ENCODE measurements at regions not wholly inside any gene's neighbourhood (a gene's known extent, or its start where the extent isn't known, plus 50 kb on each side); places are given as distances from the start of the nearest gene placed in this dataset.

DNA sequence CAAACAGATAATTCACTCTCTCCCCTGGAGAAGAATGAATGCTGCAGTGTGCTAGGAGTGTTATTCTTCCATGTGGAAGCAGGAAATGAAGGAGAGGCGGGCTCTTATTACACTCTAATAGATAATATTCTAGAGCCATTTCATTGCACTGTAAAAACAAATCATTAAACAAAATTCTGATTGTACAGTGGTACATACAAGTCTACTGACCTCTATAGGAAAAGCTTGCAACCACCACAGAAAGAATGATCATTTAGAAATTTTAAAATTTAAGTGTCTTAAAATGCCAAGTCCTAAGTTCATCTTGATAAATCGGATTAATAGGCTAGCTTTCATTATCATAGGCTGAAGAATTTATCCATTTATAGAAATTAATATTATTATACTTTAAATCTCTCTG lies 960.3 kb upstream of the LRRN3 start:
- no peak overlapping the region for H3K4me3 ChIP-seq (ENCODE audit: low read length)
- H3K27me3 ChIP-seq (ENCODE audit: control insufficient read depth, insufficient read depth, low read length), result no peaks in the 10 kb centered on the region
- no peaks in the 10 kb centered on the region for H3K4me1 ChIP-seq (ENCODE audit: control insufficient read depth, insufficient read depth, low read length)
- no peak overlapping the region for H3K27ac ChIP-seq (ENCODE audit: low read length)
- no peaks in the 10 kb centered on the region for H3K36me3 ChIP-seq (ENCODE audit: control insufficient read depth, insufficient read depth, low read length)
- no CpG with 5 or more reads among the region's 2 CpGs for WGBS (ENCODE audit: insufficient coverage, insufficient read length)
- H3K9me3 ChIP-seq (ENCODE audit: control insufficient read depth, insufficient read depth, low read length), result no peaks in the 10 kb centered on the region
- no peak for DNase-seq (ENCODE audit: low read depth, low spot score)

DNA sequence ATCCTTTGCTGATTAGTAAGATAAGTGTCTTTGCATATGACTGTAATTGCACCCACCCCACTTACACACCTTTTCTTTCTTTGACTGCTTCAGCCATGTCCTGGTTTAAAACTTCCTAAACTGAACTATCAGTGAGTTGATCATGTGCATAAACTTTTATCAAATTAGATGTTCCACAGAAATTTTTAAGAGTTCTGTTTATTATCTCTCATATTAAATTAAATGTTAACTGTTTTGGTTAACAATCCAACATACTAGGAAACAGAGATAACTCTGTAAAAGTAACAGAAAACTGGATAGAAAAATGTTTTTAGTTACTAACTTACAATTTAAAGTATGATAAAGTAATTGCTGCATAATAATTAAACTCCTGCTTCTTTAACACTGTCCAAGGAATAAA lies 959.6 kb upstream of the LRRN3 start:
- DNase-seq (ENCODE audit: low read depth, low spot score), result no peak
- Histone ChIP-seq H3K4me1 (ENCODE audit: control insufficient read depth, insufficient read depth, low read length) (no peaks in the 10 kb centered on the region), H3K4me3 (ENCODE audit: low read length) (no peak overlapping the region), H3K36me3 (ENCODE audit: control insufficient read depth, insufficient read depth, low read length) (no peaks in the 10 kb centered on the region), H3K9me3 (ENCODE audit: control insufficient read depth, insufficient read depth, low read length) (no peaks in the 10 kb centered on the region), H3K27me3 (ENCODE audit: control insufficient read depth, insufficient read depth, low read length) (no peaks in the 10 kb centered on the region), H3K27ac (ENCODE audit: low read length) (no peak overlapping the region)

DNA sequence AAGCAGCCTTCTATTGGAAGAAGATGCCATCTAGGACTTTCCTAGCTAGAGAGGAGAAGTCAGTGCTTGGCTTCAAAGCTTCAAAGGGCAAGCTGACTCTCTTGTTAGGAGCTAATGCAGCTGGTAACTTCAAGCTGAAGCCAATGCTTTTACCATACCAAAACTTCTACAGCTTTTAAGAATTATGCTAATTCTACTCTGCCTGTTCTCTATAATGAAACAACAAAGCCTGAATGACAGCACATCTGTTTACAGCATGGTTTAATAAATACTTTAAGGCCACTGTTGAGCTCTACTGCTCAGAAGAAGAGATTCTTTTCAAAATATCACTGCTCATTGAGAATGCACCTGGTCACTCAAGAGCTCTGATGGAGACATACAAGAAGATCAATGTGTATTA lies 951.9 kb upstream of the LRRN3 start:
- no peak overlapping the region for H3K27ac ChIP-seq (ENCODE audit: low read length)
- no peak for DNase-seq (ENCODE audit: low read depth, low spot score)
- no peaks in the 10 kb centered on the region for H3K9me3 ChIP-seq (ENCODE audit: control insufficient read depth, insufficient read depth, low read length)
- H3K4me3 ChIP-seq (ENCODE audit: low read length), result no peak overlapping the region
- no peaks in the 10 kb centered on the region for H3K27me3 ChIP-seq (ENCODE audit: control insufficient read depth, insufficient read depth, low read length)
- H3K36me3 ChIP-seq (ENCODE audit: control insufficient read depth, insufficient read depth, low read length), result no peaks in the 10 kb centered on the region
- H3K4me1 ChIP-seq (ENCODE audit: control insufficient read depth, insufficient read depth, low read length), result no peaks in the 10 kb centered on the region

DNA sequence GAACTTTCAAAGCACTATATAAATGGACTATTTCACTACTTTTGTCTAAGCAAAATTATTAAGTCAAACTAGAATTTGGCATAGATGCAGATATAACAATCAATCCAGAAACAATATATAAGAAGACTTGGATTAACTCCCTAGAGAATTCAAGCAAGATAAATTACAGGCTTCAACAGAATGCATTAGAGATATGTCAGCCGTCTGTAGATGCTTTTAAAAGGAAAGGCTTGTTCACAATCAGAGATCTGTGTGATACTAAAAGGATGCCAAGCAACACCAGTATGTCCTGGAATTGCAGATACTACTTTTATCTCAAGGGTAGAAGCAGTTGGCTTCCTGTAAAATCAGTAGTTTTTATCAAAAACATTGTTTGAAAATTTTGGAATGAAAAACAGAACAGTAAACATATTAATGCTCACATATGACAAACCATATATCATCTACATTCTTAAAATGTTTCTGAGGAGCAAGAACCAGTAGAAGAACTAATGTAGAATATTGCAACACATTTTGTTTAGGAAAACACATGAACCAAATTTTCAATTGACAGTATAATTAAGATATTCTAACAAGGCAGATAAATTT lies 947.9 kb upstream of the LRRN3 start:
- no peaks in the 10 kb centered on the region for H3K27me3 ChIP-seq (ENCODE audit: control insufficient read depth, insufficient read depth, low read length)

DNA sequence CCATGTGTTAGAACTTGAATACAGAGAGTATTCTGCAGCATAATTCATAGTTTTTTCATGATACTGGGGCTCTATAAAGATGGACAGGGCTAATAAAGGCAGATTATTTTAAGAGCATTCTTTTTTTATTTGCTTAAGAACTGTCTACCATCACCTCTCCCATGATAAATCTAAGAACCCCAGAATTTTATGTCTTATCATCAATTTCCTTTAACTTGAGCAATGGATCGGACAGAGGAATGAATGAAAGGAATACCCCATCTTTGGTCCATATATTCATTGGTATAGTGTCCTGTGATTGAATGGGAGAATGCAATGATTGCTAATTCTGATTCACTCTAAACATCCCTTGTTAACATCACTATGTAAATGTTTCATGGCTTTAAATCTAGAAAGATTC lies 946.3 kb upstream of the LRRN3 start:
- DNase-seq (ENCODE audit: low read depth, low spot score), result no peak
- WGBS (ENCODE audit: insufficient coverage, insufficient read length), result no CpG with 5 or more reads among the region's 1 CpG
- H3K27me3 ChIP-seq (ENCODE audit: control insufficient read depth, insufficient read depth, low read length), result no peaks in the 10 kb centered on the region
- 0 out of 2 replicates have a peak, but pooled peaks cover 1% of the 10 kb centered on the region for H3K9me3 ChIP-seq (ENCODE audit: control insufficient read depth, insufficient read depth, low read length)
- H3K4me1 ChIP-seq (ENCODE audit: control insufficient read depth, insufficient read depth, low read length), result no peaks in the 10 kb centered on the region
- H3K4me3 ChIP-seq (ENCODE audit: low read length), result no peak overlapping the region
- H3K36me3 ChIP-seq (ENCODE audit: control insufficient read depth, insufficient read depth, low read length), result no peaks in the 10 kb centered on the region
- H3K27ac ChIP-seq (ENCODE audit: low read length), result no peak overlapping the region

More for the DNA sequence above, 947.9 kb upstream of the LRRN3 start:
- WGBS (ENCODE audit: insufficient coverage, insufficient read length), result no CpG with 5 or more reads among the region's 1 CpG
- H3K27ac ChIP-seq (ENCODE audit: low read length), result no peak overlapping the region
- no peaks in the 10 kb centered on the region for H3K4me1 ChIP-seq (ENCODE audit: control insufficient read depth, insufficient read depth, low read length)
- DNase-seq (ENCODE audit: low read depth, low spot score), result no peak
- H3K4me3 ChIP-seq (ENCODE audit: low read length), result no peak overlapping the region
- H3K36me3 ChIP-seq (ENCODE audit: control insufficient read depth, insufficient read depth, low read length), result no peaks in the 10 kb centered on the region
- H3K9me3 ChIP-seq (ENCODE audit: control insufficient read depth, insufficient read depth, low read length), result no peaks in the 10 kb centered on the region

DNA sequence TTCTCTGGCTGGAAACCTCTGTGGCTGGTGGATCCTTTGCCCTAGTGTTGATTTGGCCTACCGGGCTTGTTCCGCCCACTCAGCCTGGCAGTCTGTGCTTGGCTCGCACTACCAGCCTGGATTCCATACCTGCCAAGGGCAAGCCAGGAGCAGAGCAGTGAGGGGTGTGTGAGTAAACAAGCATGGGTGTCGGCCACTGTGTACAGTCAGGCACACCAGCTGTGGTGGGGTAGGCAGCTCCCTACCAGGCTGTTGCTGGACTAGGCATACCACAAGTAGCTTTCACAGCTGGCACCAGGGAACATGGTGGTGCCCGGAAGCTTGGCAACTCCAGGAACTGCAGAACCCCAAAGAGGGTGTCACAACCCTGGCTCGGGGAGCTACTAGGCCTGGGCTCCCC lies 942.9 kb upstream of the LRRN3 start:
- Histone ChIP-seq H3K27me3 (ENCODE audit: control insufficient read depth, insufficient read depth, low read length) (no peaks in the 10 kb centered on the region), H3K36me3 (ENCODE audit: control insufficient read depth, insufficient read depth, low read length) (no peaks in the 10 kb centered on the region)
- no peak for DNase-seq (ENCODE audit: low read depth, low spot score)

DNA sequence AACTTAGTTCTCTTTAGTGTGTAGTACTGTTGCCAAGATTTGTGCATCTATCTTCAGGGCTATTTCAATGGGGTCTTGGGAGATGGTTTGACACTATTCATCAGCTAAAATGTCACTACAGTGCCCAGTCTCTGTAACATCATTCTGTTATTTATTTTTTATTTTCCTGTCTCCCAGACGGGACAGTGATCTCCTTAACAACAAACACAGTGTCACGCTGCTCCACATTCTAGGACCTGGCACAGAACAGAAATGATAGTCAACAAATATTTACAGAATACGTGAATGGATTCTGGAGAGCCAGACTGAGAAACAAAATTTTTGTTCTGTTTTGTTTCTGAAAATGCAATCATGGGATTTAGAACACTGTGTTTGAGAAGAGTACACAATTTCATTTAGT lies 937.7 kb upstream of the LRRN3 start:
- WGBS (ENCODE audit: insufficient coverage, insufficient read length), result no CpG with 5 or more reads among the region's 3 CpGs
- no peaks in the 10 kb centered on the region for H3K36me3 ChIP-seq (ENCODE audit: control insufficient read depth, insufficient read depth, low read length)
- no peak overlapping the region for H3K4me3 ChIP-seq (ENCODE audit: low read length)
- H3K27me3 ChIP-seq (ENCODE audit: control insufficient read depth, insufficient read depth, low read length), result no peaks in the 10 kb centered on the region
- no peak overlapping the region for H3K27ac ChIP-seq (ENCODE audit: low read length)
- H3K4me1 ChIP-seq (ENCODE audit: control insufficient read depth, insufficient read depth, low read length), result no peaks in the 10 kb centered on the region
- 0 out of 2 replicates have a peak, but pooled peaks cover 1% of the 10 kb centered on the region for H3K9me3 ChIP-seq (ENCODE audit: control insufficient read depth, insufficient read depth, low read length)
- no peak for DNase-seq (ENCODE audit: low read depth, low spot score)

More for the DNA sequence above, 942.9 kb upstream of the LRRN3 start:
- Histone ChIP-seq H3K4me1 (ENCODE audit: control insufficient read depth, insufficient read depth, low read length) (no peaks in the 10 kb centered on the region), H3K4me3 (ENCODE audit: low read length) (no peak overlapping the region), H3K9me3 (ENCODE audit: control insufficient read depth, insufficient read depth, low read length) (0 out of 2 replicates have a peak, but pooled peaks cover 1% of the 10 kb centered on the region), H3K27ac (ENCODE audit: low read length) (no peak overlapping the region)
- no CpG with 5 or more reads among the region's 6 CpGs for WGBS (ENCODE audit: insufficient coverage, insufficient read length)

DNA sequence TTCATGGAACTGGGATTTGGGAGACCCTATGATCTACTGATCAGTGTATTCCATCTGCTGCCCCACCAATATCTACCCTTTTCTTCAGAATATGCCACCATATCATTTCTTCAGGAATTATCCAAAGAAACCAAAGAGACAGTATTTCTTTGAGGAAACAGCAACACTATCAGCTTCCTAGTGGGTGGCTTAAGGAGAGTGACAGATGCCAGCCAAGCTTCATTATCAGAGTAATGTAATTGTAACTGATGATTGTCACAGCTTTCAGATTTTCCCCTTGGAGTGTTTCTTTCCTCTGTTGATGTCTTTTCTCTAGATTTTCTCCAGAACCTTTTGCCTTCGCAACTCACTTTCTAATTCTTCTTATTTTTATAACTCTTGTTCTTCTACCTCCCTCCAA lies 934.4 kb upstream of the LRRN3 start:
- no peak for DNase-seq (ENCODE audit: low read depth, low spot score)
- Histone ChIP-seq H3K36me3 (ENCODE audit: control insufficient read depth, insufficient read depth, low read length) (no peaks in the 10 kb centered on the region), H3K4me1 (ENCODE audit: control insufficient read depth, insufficient read depth, low read length) (no peaks in the 10 kb centered on the region), H3K4me3 (ENCODE audit: low read length) (no peak overlapping the region), H3K27ac (ENCODE audit: low read length) (no peak overlapping the region), H3K27me3 (ENCODE audit: control insufficient read depth, insufficient read depth, low read length) (no peaks in the 10 kb centered on the region), H3K9me3 (ENCODE audit: control insufficient read depth, insufficient read depth, low read length) (no peaks in the 10 kb centered on the region)
- WGBS (ENCODE audit: insufficient coverage, insufficient read length), result no CpG with 5 or more reads among the region's 1 CpG

DNA sequence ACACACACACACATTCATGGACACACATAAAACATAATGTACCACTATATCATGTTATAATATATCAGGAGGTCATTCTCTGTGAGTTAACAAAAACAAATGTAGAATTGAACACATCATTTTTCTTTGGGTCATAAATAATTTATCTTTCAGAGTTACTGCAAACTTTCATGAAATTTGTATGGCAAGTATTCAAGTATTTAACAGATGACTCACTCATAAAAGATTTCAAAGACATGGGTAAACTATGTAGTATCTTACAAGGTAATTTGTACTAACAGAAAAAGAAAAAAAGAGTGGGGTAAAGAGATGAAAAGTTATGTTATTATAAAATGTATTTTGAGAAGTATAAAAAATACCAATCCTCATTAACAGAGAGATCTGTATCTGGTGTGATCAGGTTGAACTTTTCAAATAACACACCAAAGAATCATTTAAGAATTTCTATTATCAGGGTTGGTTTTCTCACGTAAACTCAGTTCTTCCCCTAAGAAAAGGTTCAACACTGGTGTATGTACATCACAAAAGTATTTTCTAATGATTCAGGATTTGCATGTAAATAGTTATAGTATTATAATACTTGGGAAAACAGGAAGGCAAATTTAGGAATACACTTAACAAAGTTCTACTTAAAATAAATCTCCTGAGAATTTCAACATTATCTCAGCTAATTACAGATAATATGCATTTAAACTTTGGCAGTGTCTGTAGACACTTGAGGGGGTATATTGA lies 933.1 kb upstream of the LRRN3 start:
- DNase-seq (ENCODE audit: low read depth, low spot score), result no peak
- H3K4me3 ChIP-seq (ENCODE audit: low read length), result no peak overlapping the region
- H3K9me3 ChIP-seq (ENCODE audit: control insufficient read depth, insufficient read depth, low read length), result no peaks in the 10 kb centered on the region
- no peak overlapping the region for H3K27ac ChIP-seq (ENCODE audit: low read length)
- H3K27me3 ChIP-seq (ENCODE audit: control insufficient read depth, insufficient read depth, low read length), result no peaks in the 10 kb centered on the region
- no peaks in the 10 kb centered on the region for H3K4me1 ChIP-seq (ENCODE audit: control insufficient read depth, insufficient read depth, low read length)
- no peaks in the 10 kb centered on the region for H3K36me3 ChIP-seq (ENCODE audit: control insufficient read depth, insufficient read depth, low read length)
- no CpG with 5 or more reads among the region's 1 CpG for WGBS (ENCODE audit: insufficient coverage, insufficient read length)

DNA sequence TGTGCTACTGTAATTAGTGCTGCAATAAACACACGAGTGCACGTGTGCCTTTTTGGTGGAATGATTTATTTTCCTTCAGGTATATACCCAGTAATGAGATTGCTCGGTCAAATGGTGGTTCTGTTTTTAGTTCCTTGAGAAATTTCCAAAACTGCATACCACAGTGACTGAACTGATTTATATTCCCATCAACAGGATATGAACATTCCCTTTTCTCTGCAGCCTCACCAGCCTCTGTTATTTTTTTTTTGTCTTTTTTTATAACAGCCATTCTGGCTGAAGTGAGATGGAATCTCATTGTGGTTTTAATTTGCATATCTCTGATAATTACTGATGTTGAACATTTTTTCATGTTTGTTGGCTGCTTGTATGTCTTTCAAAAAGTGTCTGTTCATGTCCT lies 922.9 kb upstream of the LRRN3 start:
- H3K4me3 ChIP-seq (ENCODE audit: low read length), result no peak overlapping the region
- H3K9me3 ChIP-seq (ENCODE audit: control insufficient read depth, insufficient read depth, low read length), result no peaks in the 10 kb centered on the region
- H3K27ac ChIP-seq (ENCODE audit: low read length), result no peak overlapping the region
- H3K27me3 ChIP-seq (ENCODE audit: control insufficient read depth, insufficient read depth, low read length), result no peaks in the 10 kb centered on the region
- H3K36me3 ChIP-seq (ENCODE audit: control insufficient read depth, insufficient read depth, low read length), result no peaks in the 10 kb centered on the region
- no peaks in the 10 kb centered on the region for H3K4me1 ChIP-seq (ENCODE audit: control insufficient read depth, insufficient read depth, low read length)
- no CpG with 5 or more reads among the region's 3 CpGs for WGBS (ENCODE audit: insufficient coverage, insufficient read length)
- no peak for DNase-seq (ENCODE audit: low read depth, low spot score)

DNA sequence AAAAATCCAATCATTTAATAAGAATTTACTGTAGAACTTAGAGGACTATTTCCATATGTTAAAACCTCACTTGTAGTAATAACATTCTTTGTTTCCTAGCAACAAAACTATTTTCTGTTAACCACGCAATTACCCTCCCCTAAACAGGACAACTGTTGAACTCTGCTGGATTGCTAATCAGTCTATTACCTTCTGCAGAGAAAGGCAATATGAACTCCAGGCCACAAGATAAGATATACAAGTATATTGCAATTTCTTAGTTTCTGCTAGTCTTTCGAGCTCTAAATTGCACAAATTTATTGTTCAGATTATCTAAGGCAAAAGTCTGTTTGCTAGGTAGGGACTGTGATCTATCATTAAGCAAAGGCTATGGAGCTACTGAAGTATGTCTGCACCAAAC lies 920.1 kb upstream of the LRRN3 start:
- WGBS (ENCODE audit: insufficient coverage, insufficient read length), result no CpG with 5 or more reads among the region's 2 CpGs
- no peak for DNase-seq (ENCODE audit: low read depth, low spot score)
- Histone ChIP-seq H3K27ac (ENCODE audit: low read length) (no peak overlapping the region), H3K36me3 (ENCODE audit: control insufficient read depth, insufficient read depth, low read length) (no peaks in the 10 kb centered on the region), H3K9me3 (ENCODE audit: control insufficient read depth, insufficient read depth, low read length) (no peaks in the 10 kb centered on the region), H3K4me1 (ENCODE audit: control insufficient read depth, insufficient read depth, low read length) (no peaks in the 10 kb centered on the region), H3K4me3 (ENCODE audit: low read length) (no peak overlapping the region), H3K27me3 (ENCODE audit: control insufficient read depth, insufficient read depth, low read length) (no peaks in the 10 kb centered on the region)
